Ovary (tissue), 7 donors: ENCODE measurements at regions not wholly inside any gene's neighbourhood (a gene's known extent, or its start where the extent isn't known, plus 50 kb on each side); places are given as distances from the start of the nearest gene placed in this dataset.

Source experiments
- DNase-seq, 5 donors: peaks; one replicate each; pipeline ENCODE4 v3.0.0-alpha.2; 2019 to 2020
- H3K27ac ChIP-seq, 2 donors: fragments of 200-600 bp; one replicate each; pipeline versions ENCODE4 v1.5.1 to v1.8.0; 2019 to 2022
- H3K27me3 ChIP-seq: fragments of 200-600 bp; one replicate; pipeline ENCODE4 v1.8.0; 2022
- H3K36me3 ChIP-seq: fragments of 200-600 bp; sonication (generic); one replicate; pipeline ENCODE4 v1.5.1; 2019
- H3K4me1 ChIP-seq: one replicate; pipeline ENCODE4 v1.8.1; 2013; ENCODE audit warnings: mild to moderate bottlenecking, moderate library complexity; ENCODE audit not compliant: insufficient read depth
- H3K4me3 ChIP-seq: fragments of 200-600 bp; sonication (generic); one replicate; pipeline ENCODE4 v1.5.1; 2017
- H3K9me3 ChIP-seq, 2 donors: fragments of 200-600 bp in 1 of 2; sonication (generic) in 1 of 2; one replicate each; pipeline versions ENCODE4 v1.5.1 to v1.8.1; 2013 to 2019; ENCODE audit warnings: mild to moderate bottlenecking in 1 of 2, moderate library complexity in 1 of 2
- EP300 ChIP-seq: sonication (generic); formaldehyde crosslinking; IDR thresholded peaks from one replicate; pipeline ENCODE4 v1.6.1; 2017; ENCODE audit warnings: antibody characterized with exemption
- POLR2A ChIP-seq: fragments of 450-650 bp; IDR thresholded peaks from one replicate; pipeline ENCODE4 v1.6.1; 2017; ENCODE audit warnings: antibody characterized with exemption, mild to moderate bottlenecking, moderate library complexity
- WGBS, 3 donors: extraction: QIAGEN DNeasy Blood & Tissue Kit in 1 of 3; methylation state at CpG; one replicate each; pipeline versions ENCODE4 v1.1.5 to v1.1.7; 2013 to 2017; 5-methylcytosine and 5-hydroxymethylcytosine counted together
- intact Hi-C, 4 donors: fragments of 100-400 bp; cut with DNase I; formaldehyde crosslinking; loops; one replicate each; pipeline versions ENCODE4 v1.11.0 to v1.15.1; 2022 to 2023
- TF ChIP-seq, protein P1 (sequence below), 3 donors: fragments of 450-650 bp in 2 of 3; fragments of 200-600 bp in 1 of 3; IDR thresholded peaks; one replicate each; pipeline versions ENCODE4 v1.5.1 to v1.8.0; 2016 to 2022; ENCODE audit warnings: antibody characterized with exemption in 3 of 3, mild to moderate bottlenecking in 1 of 3
- donor health status: DM: no; HTN: no; CAD: no; lungs with moderate emphysema.
- donor health status: DM: no; HTN: no; CAD: no.
- donor health status: Bipolar disorder and iron deficiency.
- donor health status: DM: no; HTN: no; CAD: no.
- donor health status: DM: yes; HTN: yes; CAD: no.

DNA sequence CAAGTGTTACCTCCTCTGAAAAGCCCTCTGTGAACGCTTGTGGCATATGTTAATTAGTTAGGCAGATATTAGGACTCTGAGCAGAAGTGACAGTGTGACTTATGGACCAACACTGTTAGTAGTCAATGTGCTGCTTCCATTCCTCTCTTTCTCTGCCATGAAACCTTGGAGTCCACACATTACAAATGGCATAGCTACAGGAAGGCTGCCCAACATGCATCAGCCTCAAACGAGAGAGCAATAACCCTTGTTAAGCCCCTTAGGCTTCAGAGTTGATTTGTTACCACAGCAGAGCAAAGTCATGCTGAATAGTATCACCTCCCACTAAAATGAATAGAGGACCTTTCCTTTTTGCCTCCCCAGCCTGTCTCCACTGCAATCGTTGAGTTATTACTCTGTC is 397.7 kb upstream of the SMARCA2 start:
- intact Hi-C loops: no loop called here
- WGBS, 3 donors: 57 to 68% (median 64%) methylated on average over 3 of the region's 3 CpGs
- no peak for TF ChIP-seq POLR2A
- TF ChIP-seq EP300: no peak
- TF ChIP-seq, protein P1, sequence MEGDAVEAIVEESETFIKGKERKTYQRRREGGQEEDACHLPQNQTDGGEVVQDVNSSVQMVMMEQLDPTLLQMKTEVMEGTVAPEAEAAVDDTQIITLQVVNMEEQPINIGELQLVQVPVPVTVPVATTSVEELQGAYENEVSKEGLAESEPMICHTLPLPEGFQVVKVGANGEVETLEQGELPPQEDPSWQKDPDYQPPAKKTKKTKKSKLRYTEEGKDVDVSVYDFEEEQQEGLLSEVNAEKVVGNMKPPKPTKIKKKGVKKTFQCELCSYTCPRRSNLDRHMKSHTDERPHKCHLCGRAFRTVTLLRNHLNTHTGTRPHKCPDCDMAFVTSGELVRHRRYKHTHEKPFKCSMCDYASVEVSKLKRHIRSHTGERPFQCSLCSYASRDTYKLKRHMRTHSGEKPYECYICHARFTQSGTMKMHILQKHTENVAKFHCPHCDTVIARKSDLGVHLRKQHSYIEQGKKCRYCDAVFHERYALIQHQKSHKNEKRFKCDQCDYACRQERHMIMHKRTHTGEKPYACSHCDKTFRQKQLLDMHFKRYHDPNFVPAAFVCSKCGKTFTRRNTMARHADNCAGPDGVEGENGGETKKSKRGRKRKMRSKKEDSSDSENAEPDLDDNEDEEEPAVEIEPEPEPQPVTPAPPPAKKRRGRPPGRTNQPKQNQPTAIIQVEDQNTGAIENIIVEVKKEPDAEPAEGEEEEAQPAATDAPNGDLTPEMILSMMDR (IDR thresholded peaks at IDR 0.05): no peak

DNA sequence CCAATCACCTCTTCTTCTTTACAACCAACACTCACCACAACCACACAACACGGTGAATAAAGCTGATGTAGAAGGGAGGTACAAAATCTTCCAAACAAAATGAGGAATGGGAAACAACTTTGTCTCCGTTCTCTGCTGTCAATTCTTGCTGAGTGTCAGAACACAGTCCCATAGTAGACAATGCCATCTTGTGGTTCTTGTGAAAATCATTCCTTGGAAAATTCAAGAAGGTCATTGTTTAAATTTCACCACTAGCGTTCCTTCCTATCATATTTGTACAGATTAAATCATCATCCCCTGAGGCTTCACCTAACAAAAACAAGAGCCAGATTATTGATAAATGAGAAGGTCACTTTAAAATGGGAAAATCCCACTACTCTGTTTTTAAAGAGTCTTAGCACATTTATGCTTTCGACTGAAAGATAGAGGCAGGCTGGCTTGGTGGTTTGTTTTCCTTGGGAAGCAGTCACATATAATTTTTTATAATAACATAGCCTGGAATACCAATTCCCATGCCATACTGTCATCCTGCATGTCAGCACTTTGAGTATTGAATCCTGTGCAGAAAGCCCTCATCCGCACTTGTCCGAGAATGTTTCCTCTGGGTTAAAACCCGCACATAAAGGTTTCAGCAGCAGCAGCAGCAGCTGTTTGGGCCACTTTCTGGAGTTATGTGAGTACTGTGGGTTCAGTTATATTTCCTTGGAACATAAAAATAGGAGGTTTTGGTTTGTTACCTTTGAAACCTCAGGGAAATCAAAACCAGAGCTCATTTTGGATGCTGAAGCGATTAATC is 395.0 kb upstream of the SMARCA2 start:
- TF ChIP-seq, protein P1 (IDR thresholded peaks at IDR 0.05): no peak
- no peak for TF ChIP-seq POLR2A
- TF ChIP-seq EP300: no peak
- Histone ChIP-seq H3K36me3 (no peaks in the 10 kb centered on the region), H3K9me3 (no peaks in the 10 kb centered on the region), H3K4me1 (no peaks in the 10 kb centered on the region), H3K4me3 (no peak overlapping the region), H3K27ac (no peak overlapping the region), H3K27me3 (no peaks in the 10 kb centered on the region)
- intact Hi-C loops: no loop called here
- 54 to 55% (median 54%) methylated on average over 8 of the region's 8 CpGs for WGBS, 3 donors
- no peak for DNase-seq

More for the DNA sequence above, 397.7 kb upstream of the SMARCA2 start:
- DNase-seq: no peak
- Histone ChIP-seq H3K9me3 (no peaks in the 10 kb centered on the region), H3K4me1 (no peaks in the 10 kb centered on the region), H3K27ac (no peak overlapping the region), H3K27me3 (no peaks in the 10 kb centered on the region), H3K36me3 (no peaks in the 10 kb centered on the region), H3K4me3 (no peak overlapping the region)

DNA sequence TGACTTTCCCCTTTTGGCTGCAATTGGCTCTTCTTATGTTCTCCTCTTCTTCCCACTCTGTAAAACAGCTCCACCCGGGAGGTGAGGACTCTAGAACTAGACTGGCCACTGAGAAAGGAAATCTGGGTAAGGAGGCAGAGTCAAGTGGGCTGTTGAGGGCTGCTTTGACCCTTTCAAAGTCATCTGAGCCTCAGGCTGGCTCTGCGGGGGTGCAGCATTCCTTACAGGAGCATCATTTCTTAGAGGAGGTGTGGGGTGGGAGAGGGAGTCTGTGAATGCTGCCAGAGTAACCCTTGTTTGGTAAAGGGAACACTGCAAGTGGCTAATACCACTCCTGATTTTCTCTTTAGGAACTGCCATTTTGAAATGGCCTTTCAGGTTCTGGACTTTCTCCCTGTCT is 377.7 kb upstream of the SMARCA2 start:
- H3K27me3 ChIP-seq: no peaks in the 10 kb centered on the region
- no peak overlapping the region for H3K27ac ChIP-seq
- no peaks in the 10 kb centered on the region for H3K4me1 ChIP-seq
- H3K9me3 ChIP-seq: no peaks in the 10 kb centered on the region
- 63 to 69% (median 65%) methylated on average over 2 of the region's 2 CpGs for WGBS, 3 donors
- H3K4me3 ChIP-seq: no peak overlapping the region
- no peak for DNase-seq
- TF ChIP-seq, protein P1 (IDR thresholded peaks at IDR 0.05): no peak
- TF ChIP-seq EP300 (no peak), POLR2A (no peak)
- intact Hi-C loops: no loop called here
- no peaks in the 10 kb centered on the region for H3K36me3 ChIP-seq

DNA sequence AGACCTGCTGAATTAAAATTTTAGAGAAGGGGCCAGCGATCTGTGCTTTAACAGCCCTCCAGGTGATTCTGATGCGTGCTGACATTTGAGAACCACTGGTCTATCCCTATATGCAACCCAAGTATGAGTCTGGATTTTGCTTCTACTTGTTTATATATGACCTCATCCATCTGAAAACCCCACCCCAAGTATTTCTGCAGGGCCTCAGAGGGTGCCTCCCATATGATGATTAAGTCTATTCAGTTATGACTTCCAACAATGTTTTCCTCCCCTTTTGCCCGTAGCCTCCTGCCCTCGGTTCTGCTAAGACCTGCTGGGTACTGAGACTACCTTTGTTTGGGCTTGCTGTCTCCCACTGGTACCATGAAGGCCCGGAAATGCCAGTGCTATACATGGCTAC is 376.0 kb upstream of the SMARCA2 start:
- Histone ChIP-seq H3K9me3 (no peaks in the 10 kb centered on the region), H3K27me3 (no peaks in the 10 kb centered on the region), H3K4me1 (no peaks in the 10 kb centered on the region), H3K36me3 (no peaks in the 10 kb centered on the region), H3K27ac (no peak overlapping the region), H3K4me3 (no peak overlapping the region)
- WGBS, 3 donors: 80 to 87% (median 87%) methylated on average over 5 of the region's 5 CpGs
- TF ChIP-seq EP300 (no peak), POLR2A (no peak)
- TF ChIP-seq, protein P1 (IDR thresholded peaks at IDR 0.05): no peak
- intact Hi-C loops: no loop called here
- DNase-seq: no peak
